Osteocyte (in vitro differentiated cells): ENCODE measurements at regions not wholly inside any gene's neighbourhood (a gene's known extent, or its start where the extent isn't known, plus 50 kb on each side); places are given as distances from the start of the nearest gene placed in this dataset.

Experiments
- DNase-seq: peaks from one replicate; pipeline ENCODE4 v3.0.0; 2021; ENCODE audit warnings: mixed read lengths; ENCODE audit not compliant: unreplicated experiment; ENCODE audit errors: extremely low spot score
- H3K27ac Mint-ChIP-seq: one replicate; pipeline ENCODE4 v1.8.0; 2021; ENCODE audit warnings: mild to moderate bottlenecking, mixed read lengths; ENCODE audit not compliant: unreplicated experiment
- H3K27me3 Mint-ChIP-seq: one replicate; pipeline ENCODE4 v1.8.0; 2021; ENCODE audit warnings: mixed read lengths; ENCODE audit not compliant: unreplicated experiment
- H3K36me3 Mint-ChIP-seq: one replicate; pipeline ENCODE4 v1.8.0; 2021; ENCODE audit warnings: mixed read lengths; ENCODE audit not compliant: unreplicated experiment
- H3K4me1 Mint-ChIP-seq: one replicate; pipeline ENCODE4 v1.8.0; 2021; ENCODE audit warnings: mixed read lengths; ENCODE audit not compliant: unreplicated experiment
- H3K4me3 Mint-ChIP-seq: one replicate; pipeline ENCODE4 v1.8.0; 2021; ENCODE audit warnings: mild to moderate bottlenecking, moderate library complexity, mixed read lengths; ENCODE audit not compliant: unreplicated experiment
- H3K9me3 Mint-ChIP-seq: one replicate; pipeline ENCODE4 v1.8.0; 2021; ENCODE audit warnings: mixed read lengths; ENCODE audit not compliant: unreplicated experiment
- CTCF ChIP-seq: fragments of 200-600 bp; sonication (generic); IDR thresholded peaks from 2 replicates; pipeline ENCODE4 v1.5.0; 2021; ENCODE audit warnings: antibody characterized with exemption, mild to moderate bottlenecking, moderate library complexity

DNA sequence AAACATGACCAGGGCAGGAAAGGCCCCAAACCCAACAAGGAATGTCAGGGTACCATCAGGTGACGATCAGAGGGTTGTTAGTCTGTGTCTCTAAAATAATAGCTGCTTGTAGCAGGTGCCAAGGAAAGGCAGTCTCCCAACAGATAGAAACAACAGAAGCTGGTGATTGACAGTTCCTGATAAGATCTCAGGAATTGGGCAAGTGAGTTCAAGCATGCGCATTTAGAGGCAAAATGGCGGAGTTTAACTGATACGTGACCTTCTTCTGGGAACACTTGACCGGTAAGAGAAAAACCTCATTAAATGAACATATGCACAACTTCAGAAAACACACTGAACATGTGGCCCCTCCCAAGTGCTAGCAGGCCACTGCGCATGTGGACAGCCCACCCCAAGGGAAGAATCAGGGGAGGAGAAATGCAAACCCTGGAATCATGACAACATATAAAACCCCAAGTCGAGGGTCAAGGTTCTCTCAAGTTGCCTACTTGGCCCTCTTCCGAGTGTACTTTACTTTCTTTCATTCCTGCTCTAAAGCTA is 664.9 kb downstream of the KCNJ3 start:
- H3K4me3 Mint-ChIP-seq, result no peak overlapping the region
- TF ChIP-seq CTCF, result no peak

GRCh38 chr2:155357172-155357571 is 658.7 kb downstream of the KCNJ3 start:
- no peaks in the 10 kb centered on the region for H3K27me3 Mint-ChIP-seq
- H3K4me1 Mint-ChIP-seq, result no peaks in the 10 kb centered on the region
- no peak for DNase-seq
- no peak overlapping the region for H3K4me3 Mint-ChIP-seq
- no peaks in the 10 kb centered on the region for H3K36me3 Mint-ChIP-seq
- no peak overlapping the region for H3K27ac Mint-ChIP-seq
- no peak for TF ChIP-seq CTCF
- peaks cover 7% of the 10 kb centered on the region for H3K9me3 Mint-ChIP-seq

More for the DNA sequence above, 664.9 kb downstream of the KCNJ3 start:
- Mint-ChIP-seq H3K9me3 (peaks cover 7% of the 10 kb centered on the region), H3K27ac (no peak overlapping the region), H3K27me3 (peaks cover 4% of the 10 kb centered on the region), H3K36me3 (no peaks in the 10 kb centered on the region), H3K4me1 (no peaks in the 10 kb centered on the region)
- DNase-seq, result no peak

DNA sequence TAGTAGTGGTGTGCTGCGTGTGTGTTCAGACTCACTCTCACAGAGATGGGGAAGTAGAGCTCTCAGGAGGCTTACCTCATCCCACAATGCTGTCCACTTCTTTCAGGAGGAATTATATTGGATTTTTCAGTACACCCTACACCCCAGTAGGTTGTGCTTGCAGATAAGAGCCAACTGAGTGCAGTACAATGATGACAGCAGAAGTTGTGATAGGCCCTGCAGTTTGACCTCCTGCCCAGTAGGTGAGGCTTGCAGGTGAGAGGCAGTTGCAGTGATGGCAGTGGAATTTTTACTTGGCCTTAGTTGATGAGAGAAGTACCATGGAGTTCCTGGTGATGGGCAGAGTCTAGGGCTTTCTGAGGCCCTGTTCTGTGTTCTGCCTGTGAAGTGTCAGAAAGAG is 657.8 kb downstream of the KCNJ3 start:
- Mint-ChIP-seq H3K4me1 (no peaks in the 10 kb centered on the region), H3K4me3 (no peak overlapping the region), H3K27me3 (no peaks in the 10 kb centered on the region), H3K36me3 (no peaks in the 10 kb centered on the region), H3K9me3 (peaks cover 7% of the 10 kb centered on the region), H3K27ac (no peak overlapping the region)
- TF ChIP-seq CTCF, result no peak
- DNase-seq, result no peak

DNA sequence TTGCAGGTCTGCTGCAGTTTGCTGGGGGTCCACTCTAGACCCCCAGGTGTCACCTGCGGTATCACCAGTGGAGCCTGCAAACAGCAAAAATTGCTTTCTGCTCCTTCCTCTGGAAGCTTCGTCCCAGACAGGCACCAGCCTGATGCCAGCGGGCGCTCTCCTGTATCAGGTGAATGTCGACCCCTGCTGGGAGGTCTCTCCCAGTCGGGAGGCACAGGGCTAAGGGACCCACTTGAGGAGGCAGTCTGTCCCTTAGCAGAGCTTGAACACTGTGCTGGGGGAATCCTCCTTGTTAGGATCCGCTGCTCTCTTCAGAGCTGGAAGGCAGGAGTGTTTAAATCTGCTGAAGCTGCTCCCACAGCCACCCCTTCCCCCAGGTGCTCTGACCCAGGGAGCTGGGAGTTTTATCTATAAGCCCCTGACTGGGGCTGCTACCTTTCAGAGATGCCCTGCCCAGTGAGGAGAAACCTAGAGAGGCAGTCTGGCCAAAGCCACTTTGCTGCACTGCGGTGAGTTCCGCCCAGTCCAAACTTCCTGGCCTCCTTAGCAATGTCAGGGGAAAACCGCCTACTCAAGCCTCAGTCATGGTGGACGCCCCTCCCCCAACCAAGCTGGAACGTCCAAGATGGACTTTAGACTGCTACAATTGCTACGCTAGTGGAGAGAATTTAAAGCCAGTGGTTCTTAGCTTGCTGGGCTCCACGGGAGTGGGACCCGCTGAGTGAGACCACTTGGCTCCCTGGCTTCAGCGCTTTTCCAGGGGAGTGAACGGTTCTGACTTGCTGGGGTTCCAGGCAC is 652.5 kb downstream of the KCNJ3 start:
- no peak for DNase-seq
- Mint-ChIP-seq H3K27ac (no peak overlapping the region), H3K27me3 (no peaks in the 10 kb centered on the region), H3K9me3 (peaks cover 7% of the 10 kb centered on the region), H3K4me3 (no peak overlapping the region), H3K4me1 (no peaks in the 10 kb centered on the region), H3K36me3 (no peaks in the 10 kb centered on the region)
- no peak for TF ChIP-seq CTCF

DNA sequence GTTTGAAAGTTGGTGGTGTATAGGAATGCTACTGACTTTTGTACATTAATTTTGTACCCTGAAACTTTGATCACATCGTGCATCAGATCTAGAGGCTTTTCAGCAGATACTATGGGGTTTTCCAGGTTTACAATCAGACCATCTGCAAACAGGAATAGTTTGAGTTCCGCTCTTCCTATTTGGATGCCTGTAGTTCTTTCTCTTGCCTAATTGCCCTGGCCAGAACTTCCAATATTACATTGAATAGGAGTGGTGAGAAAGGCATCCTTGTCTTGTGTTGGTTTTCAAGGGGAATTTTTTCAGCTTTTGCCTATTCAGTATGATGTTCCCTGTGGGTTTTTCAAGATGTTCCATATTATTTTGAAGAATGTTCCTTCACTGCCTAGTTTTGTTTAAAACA is 633.5 kb downstream of the KCNJ3 start:
- Mint-ChIP-seq H3K4me3 (no peak overlapping the region), H3K27ac (no peak overlapping the region), H3K36me3 (no peaks in the 10 kb centered on the region), H3K9me3 (no peaks in the 10 kb centered on the region), H3K27me3 (no peaks in the 10 kb centered on the region), H3K4me1 (no peaks in the 10 kb centered on the region)
- DNase-seq, result no peak
- TF ChIP-seq CTCF, result no peak
